GM18502 (cell line): ENCODE measurements at regions not wholly inside any gene's neighbourhood (a gene's known extent, or its start where the extent isn't known, plus 50 kb on each side); places are given as distances from the start of the nearest gene placed in this dataset.
"Not testable (repeated sequence)": the region's sequence is repeated elsewhere in the genome, so short reads cannot be mapped to it uniquely, and the experiment has no call there.

Experiments
- ATAC-seq: cut with Tn5 transposase; IDR thresholded peaks from one replicate; pipeline ENCODE4 v1.9.1; 2021; ENCODE audit warnings: mild to moderate bottlenecking; ENCODE audit not compliant: unreplicated experiment, poor library complexity

- ATAC-seq, result no peak
Observed at GRCh38 chr1:172833954-172834353, 175.1 kb downstream of the FASLG start.

GRCh38 chr1:172834609-172835008 lies 175.7 kb downstream of the FASLG start:
- no peak for ATAC-seq

GRCh38 chr1:172835834-172836233 lies 176.9 kb downstream of the FASLG start:
- no peak for ATAC-seq

GRCh38 chr1:172837816-172838679 lies 179.1 kb downstream of the FASLG start:
- ATAC-seq, result no peak

GRCh38 chr1:172838680-172839313 lies 179.9 kb downstream of the FASLG start:
- no peak for ATAC-seq

DNA sequence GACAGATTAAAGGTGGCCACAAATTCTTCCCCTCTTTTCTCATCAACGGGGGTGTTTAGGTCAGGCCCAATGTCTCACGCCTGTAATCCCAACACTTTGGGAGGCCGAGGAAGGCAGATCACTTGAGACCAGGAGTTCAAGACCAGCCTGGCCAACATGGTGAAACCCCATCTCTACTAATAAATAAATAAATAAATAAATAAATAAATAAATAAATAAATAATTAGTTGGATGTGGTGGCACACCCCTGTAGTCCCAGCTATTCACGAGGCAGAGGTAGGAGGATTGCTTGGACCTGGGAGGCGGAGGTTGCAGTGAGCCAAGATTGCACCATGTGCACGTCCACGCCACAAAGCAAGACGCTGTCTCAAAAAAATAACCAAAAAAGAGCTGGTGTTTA lies 180.7 kb downstream of the FASLG start:
- not testable (repeated sequence) for ATAC-seq

DNA sequence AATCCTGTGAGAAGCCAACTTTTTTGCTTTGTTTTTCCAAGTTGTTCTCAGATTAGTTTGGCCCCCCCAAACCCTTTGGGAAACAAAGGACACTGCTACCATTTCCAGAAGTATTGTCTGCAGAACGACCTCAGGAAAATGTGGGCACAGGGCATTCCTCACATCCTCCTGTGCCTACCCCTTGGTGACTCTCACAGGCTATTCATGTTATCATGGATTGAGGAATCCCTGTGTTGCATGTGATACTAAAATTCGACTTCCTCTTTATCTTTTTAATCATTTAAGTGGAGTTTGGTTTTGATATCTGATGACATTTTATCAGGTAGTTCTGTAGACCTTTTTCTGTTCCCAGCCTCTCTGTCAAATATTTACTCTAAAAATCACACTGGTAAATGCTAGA lies 184.5 kb downstream of the FASLG start:
- no peak for ATAC-seq

- no peak for ATAC-seq
Observed at GRCh38 chr1:172845371-172845770, 186.5 kb downstream of the FASLG start.

GRCh38 chr1:172845865-172846264 lies 187.0 kb downstream of the FASLG start:
- ATAC-seq, result no peak

DNA sequence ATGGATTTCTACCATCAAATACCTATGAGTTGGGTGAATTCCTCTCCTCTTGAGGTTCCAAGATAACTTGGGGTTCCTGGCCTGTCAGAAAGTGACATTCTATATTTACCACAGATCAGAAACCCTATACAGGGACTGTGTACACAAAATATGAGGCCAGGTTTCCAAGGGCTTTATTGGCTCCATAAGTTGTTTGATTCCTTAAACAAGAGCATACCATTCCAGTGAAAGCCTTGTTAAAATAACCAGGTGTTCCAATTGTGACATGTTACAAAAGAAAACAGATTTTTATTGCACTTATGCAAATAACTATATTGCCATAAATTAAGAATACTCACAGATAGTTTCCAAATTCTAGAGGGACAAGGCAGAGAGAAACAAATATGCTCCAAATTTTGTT lies 188.9 kb downstream of the FASLG start:
- ATAC-seq, result not testable (repeated sequence)

- ATAC-seq, result no peak
Observed at GRCh38 chr1:172849653-172850052, 190.8 kb downstream of the FASLG start.

DNA sequence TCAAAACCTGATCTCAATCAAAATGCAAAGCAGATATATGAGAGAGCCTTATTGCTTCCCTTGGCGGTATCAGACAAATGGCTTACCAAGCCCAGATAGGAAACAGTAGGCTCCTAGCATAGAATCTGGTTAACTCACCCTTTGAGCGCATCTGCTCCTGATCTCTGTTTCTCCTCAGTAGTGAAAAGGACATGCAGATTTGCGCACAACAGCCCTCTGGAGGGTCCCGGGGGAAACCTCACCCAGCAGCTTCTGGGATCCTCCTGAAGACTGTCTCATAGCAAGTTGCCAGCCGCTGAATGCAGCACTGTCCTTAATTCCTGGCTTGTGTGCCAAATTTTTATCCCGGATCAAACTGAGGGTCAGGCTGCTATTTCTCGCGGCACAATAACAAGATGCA lies 192.2 kb downstream of the FASLG start:
- no peak for ATAC-seq

- ATAC-seq, result no peak
Observed at GRCh38 chr1:172851856-172852255, 193.0 kb downstream of the FASLG start.

DNA sequence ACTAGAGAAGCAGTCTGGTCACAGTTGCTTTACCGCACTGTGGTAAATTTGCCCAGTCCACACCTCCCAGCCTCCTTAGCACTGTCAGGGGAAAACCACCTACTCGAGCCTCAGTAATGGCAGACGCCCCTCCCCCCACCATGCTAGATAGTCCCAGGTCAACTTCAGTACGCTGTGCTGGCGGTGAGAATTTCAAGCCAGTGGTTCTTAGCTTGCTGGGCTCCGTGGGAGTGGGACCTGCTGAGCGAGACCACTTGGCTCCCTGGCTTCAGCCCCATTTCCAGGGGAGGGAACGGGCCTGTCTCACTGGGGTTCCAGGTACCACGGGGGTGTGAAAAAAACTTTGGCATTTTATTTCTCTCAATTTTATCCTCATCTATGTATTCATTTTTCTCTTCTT lies 194.8 kb downstream of the TNFSF18 start:
- ATAC-seq, result not testable (repeated sequence)

GRCh38 chr1:172863031-172863430 lies 187.7 kb downstream of the TNFSF18 start:
- ATAC-seq, result no peak

DNA sequence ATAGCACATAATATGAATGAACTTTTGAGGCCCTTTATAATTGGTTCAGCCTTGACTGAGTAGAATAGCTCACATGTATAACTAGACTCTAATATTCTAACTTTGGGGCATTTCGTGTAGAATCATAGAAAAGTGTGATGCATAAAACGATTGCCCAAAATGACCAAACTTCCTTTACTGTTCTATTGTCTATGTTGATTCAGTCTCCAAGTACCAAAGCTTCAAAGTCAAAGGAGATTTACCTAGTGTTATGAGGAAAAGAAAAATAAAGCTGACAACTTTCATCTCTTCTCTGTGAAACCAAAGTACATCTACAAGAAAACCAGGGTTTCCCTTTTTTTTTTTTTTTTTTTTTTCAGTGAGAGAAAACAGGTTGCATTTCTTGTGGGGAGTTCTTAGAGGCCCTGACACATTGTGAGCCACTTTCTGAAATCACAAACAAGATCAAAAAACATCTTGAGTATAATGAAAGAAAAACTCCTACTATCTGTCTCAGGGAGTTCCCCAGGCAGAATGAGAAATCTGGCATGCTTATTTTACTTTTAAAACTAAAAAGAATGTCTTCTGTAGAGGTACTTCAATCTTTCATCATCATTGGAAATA lies 183.4 kb downstream of the TNFSF18 start:
- no peak for ATAC-seq

DNA sequence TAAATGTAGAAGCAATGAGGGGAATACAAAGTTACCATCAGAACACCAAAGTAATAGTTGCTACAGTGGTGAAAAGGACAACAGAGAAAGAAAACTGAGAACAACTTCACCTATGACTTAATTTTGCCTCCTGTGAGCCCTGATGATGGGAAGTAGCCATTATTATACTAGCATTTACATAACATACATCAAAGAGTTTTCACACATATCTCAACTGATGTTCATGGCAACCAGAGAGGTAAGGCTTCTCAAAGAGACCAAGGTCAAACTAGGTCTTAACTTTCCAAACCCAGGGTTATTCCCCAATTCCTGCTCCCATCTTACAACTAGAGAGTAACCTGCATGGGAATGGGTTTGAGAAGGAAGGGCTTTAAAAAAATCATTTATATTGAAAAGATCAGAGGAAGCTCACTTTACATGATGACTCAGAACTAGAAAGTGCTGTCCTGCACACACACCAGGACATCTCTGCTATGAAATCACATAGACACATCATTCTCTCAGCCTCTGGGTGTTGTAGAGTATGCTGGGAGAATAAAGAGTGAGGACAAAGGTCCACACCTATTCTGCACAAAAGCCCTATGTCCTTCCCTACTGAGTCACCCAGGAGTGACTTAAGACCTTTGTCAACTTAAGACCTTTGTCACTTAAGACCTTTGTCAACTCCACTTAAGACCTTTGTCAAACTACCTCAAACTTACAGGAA lies 179.7 kb downstream of the TNFSF18 start:
- ATAC-seq, result no peak

DNA sequence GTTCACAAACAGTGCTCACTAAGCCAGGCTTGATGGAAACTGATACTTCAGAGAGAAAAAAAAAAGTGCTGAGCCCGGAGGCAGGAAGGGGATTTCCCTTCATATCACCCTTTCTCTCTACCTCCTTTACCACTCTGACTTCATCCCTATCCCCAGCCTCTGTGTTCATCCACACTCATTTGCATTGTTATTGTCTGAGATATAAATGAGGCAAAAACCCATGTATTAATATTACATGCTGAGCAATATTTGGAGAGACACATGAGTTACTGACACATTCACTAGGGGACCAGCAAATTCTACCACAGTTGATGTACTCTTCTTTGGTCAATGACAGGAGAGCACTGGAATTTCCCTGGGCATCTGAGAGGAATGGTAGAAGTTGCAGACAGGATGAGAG lies 175.8 kb downstream of the TNFSF18 start:
- ATAC-seq, result no peak

- ATAC-seq, result no peak
Observed at GRCh38 chr1:172875892-172876291, 174.8 kb downstream of the TNFSF18 start.

GRCh38 chr1:172882385-172882784 lies 168.4 kb downstream of the TNFSF18 start:
- ATAC-seq, result no peak
